HCT116 (cell line): ENCODE measurements at regions not wholly inside any gene's neighbourhood (a gene's known extent, or its start where the extent isn't known, plus 50 kb on each side); places are given as distances from the start of the nearest gene placed in this dataset.

ENCODE experiments used
- ATAC-seq: fragments of 200-7000 bp; cut with Tn5 transposase; 2 replicates; pipeline ENCODE4 v1.9.1; 2020; ENCODE audit warnings: mild to moderate bottlenecking, moderate library complexity
- BruUV-seq: library from RNA; stranded (reverse); fragments of 400-500 nt; replicated peaks from 2 replicates; lab custom pipeline; 2021; lab: Mats Ljungman, UMichigan
- CTCF ChIA-PET: fragments of 300-600 bp; sonication (Branson Sonifier 250); formaldehyde crosslinking; loops from one replicate; lab custom pipeline; 2021; ENCODE audit warnings: antibody characterized with exemption; lab: Charles Lee
- POLR2A ChIA-PET: fragments of 300-600, 350-600 bp; sonication (Branson Sonifier 250); formaldehyde crosslinking; loops from one replicate; lab custom pipeline; 2021; ENCODE audit warnings: antibody characterized with exemption; lab: Charles Lee
- RAD21 ChIA-PET, 2 experiments: fragments of 300-600 bp; sonication (Branson Sonifier 250); formaldehyde crosslinking; loops; one replicate each; lab custom pipeline; 2023; ENCODE audit warnings: low total read pairs in 2 of 2; ENCODE audit not compliant: uncharacterized antibody in 2 of 2, unreplicated experiment in 2 of 2, low non-redundant PET in 1 of 2; lab: Charles Lee
- DNase-seq: peaks from one replicate; pipeline ENCODE4 v3.0.0-alpha.2; 2010; ENCODE audit warnings: low read depth, low spot score
- H2AFZ ChIP-seq: fragments of 200-600 bp; shearing (Covaris generic), sonication (generic); 2 replicates; pipeline ENCODE4 v1.6.1; 2017; ENCODE audit warnings: low read depth, mixed run types, mixed read lengths, antibody characterized with exemption, low read length; ENCODE audit not compliant: poor library complexity, severe bottlenecking
- H3K27ac ChIP-seq: 2 replicates; pipeline ENCODE4 v1.5.1; 2012; ENCODE audit warnings: low read depth, low read length
- H3K27me3 ChIP-seq: fragments of 200-600 bp; sonication (generic); 2 replicates; pipeline ENCODE4 v1.6.1; 2016; ENCODE audit warnings: mixed run types, low read length, mixed read lengths; ENCODE audit not compliant: insufficient read depth
- H3K36me3 ChIP-seq, 2 experiments: fragments of 200-500 bp in 1 of 2; fragments of 200-600 bp in 1 of 2; sonication (Bioruptor generic) in 1 of 2; sonication (generic) in 1 of 2; 2 replicates each; pipeline versions ENCODE4 v1.5.1 to v1.6.1; 2014 to 2016; ENCODE audit warnings: low read length in 2 of 2, inconsistent platforms in 1 of 2, mixed read lengths in 1 of 2, mixed run types in 1 of 2; ENCODE audit not compliant: insufficient read depth in 2 of 2, control insufficient read depth in 1 of 2
- H3K4me1 ChIP-seq, 2 experiments: fragments of 200-600 bp in 1 of 2; sonication (generic) in 1 of 2; 2 replicates each; pipeline versions ENCODE4 v1.5.1 to v1.6.1; 2012 to 2017; ENCODE audit warnings: low read length in 2 of 2, inconsistent platforms in 1 of 2, mild to moderate bottlenecking in 1 of 2, mixed read lengths in 1 of 2, mixed run types in 1 of 2, moderate library complexity in 1 of 2; ENCODE audit not compliant: insufficient read depth in 2 of 2, control insufficient read depth in 1 of 2
- H3K4me2 ChIP-seq: fragments of 200-600 bp; sonication (generic); 2 replicates; pipeline ENCODE4 v1.6.1; 2017; ENCODE audit warnings: mixed run types, low read length, mixed read lengths
- H3K4me3 ChIP-seq, 2 experiments: fragments of 200-600 bp in 1 of 2; sonication (generic) in 1 of 2; replicated peaks in 1 of 2; 2 replicates each; pipeline ENCODE4 v1.5.1; 2011 to 2016; ENCODE audit warnings: low read length in 2 of 2, control low read depth in 1 of 2, low read depth in 1 of 2, mild to moderate bottlenecking in 1 of 2, mixed read lengths in 1 of 2, mixed run types in 1 of 2
- H3K79me2 ChIP-seq: fragments of 200-600 bp; sonication (generic); 2 replicates; pipeline ENCODE4 v1.6.1; 2017; ENCODE audit warnings: mild to moderate bottlenecking, mixed run types, low read length, moderate library complexity, mixed read lengths; ENCODE audit not compliant: insufficient read depth
- H3K9ac ChIP-seq: fragments of 200-600 bp; sonication (generic); 2 replicates; pipeline ENCODE4 v1.6.1; 2016; ENCODE audit warnings: low read length, mixed read lengths
- H3K9me2 ChIP-seq: fragments of 200-600 bp; sonication (generic), shearing (Covaris generic); 2 replicates; pipeline ENCODE4 v1.6.1; 2017; ENCODE audit warnings: mixed run types, mild to moderate bottlenecking, moderate library complexity; ENCODE audit not compliant: insufficient read depth
- H3K9me3 ChIP-seq, 2 experiments: fragments of 200-500 bp in 1 of 2; fragments of 200-600 bp in 1 of 2; sonication (Bioruptor generic) in 1 of 2; sonication (generic) in 1 of 2; 2 replicates each; pipeline ENCODE4 v1.6.1; 2014 to 2017; ENCODE audit warnings: low read length in 2 of 2, mixed read lengths in 2 of 2, inconsistent platforms in 1 of 2, low read depth in 1 of 2, mild to moderate bottlenecking in 1 of 2, mixed run types in 1 of 2, moderate library complexity in 1 of 2; ENCODE audit not compliant: control insufficient read depth in 1 of 2, insufficient read depth in 1 of 2
- H4K20me1 ChIP-seq: fragments of 200-600 bp; sonication (generic), shearing (Covaris generic); 2 replicates; pipeline ENCODE4 v1.6.1; 2017; ENCODE audit warnings: mixed run types, mild to moderate bottlenecking, moderate library complexity; ENCODE audit not compliant: insufficient read depth
- CTCF ChIP-seq, 3 experiments: fragments of 200-600 bp in 1 of 3; sonication (generic) in 1 of 3; IDR thresholded peaks in 2 of 3; conservative IDR thresholded peaks in 1 of 3; 2 replicates each; pipeline ENCODE4 v1.5.1; 2012 to 2017; ENCODE audit warnings: low read depth in 2 of 3, low read length in 2 of 3, antibody characterized with exemption in 1 of 3, borderline replicate concordance in 1 of 3, control low read depth in 1 of 3, mild to moderate bottlenecking in 1 of 3, mixed read lengths in 1 of 3, mixed run types in 1 of 3, moderate library complexity in 1 of 3; ENCODE audit not compliant: insufficient read depth in 1 of 3
- ELF1 ChIP-seq: IDR thresholded peaks from 2 replicates; pipeline ENCODE4 v1.6.1; 2012; ENCODE audit warnings: low read depth, borderline replicate concordance
- EZH2 ChIP-seq: fragments of 200-600 bp; sonication (generic); IDR thresholded peaks from 2 replicates; pipeline ENCODE4 v1.6.1; 2017; ENCODE audit warnings: antibody characterized with exemption, mixed run types
- POLR2A ChIP-seq: IDR thresholded peaks from 2 replicates; pipeline ENCODE4 v1.7.0; 2011; ENCODE audit warnings: borderline replicate concordance; ENCODE audit not compliant: insufficient read depth, insufficient read length; ENCODE audit errors: extremely low read depth
- RAD21 ChIP-seq: IDR thresholded peaks from 2 replicates; pipeline ENCODE4 v1.6.1; 2012; ENCODE audit warnings: low read depth, mild to moderate bottlenecking
- ZNF274 ChIP-seq: fragments of 200-500 bp; sonication (Bioruptor generic); IDR thresholded peaks from 2 replicates; pipeline ENCODE4 v1.6.1; 2014; ENCODE audit warnings: mild to moderate bottlenecking, low read depth, low read length, inconsistent platforms
- intact Hi-C: fragments of 100-400 bp; cut with micrococcal nuclease; formaldehyde crosslinking; loops from 2 replicates; pipeline ENCODE4 v1.10.0; 2022
- TF ChIP-seq, protein P1 (sequence below): IDR thresholded peaks from 2 replicates; pipeline ENCODE4 v1.6.1; 2012; ENCODE audit warnings: low read depth
- TF ChIP-seq, protein P2 (sequence below): IDR thresholded peaks from 2 replicates; pipeline ENCODE4 v1.6.1; 2012

GRCh38 chr7:1359681-1360485 is 99.4 kb downstream of the MICALL2 start:
- POLR2A ChIA-PET, result no interaction called here
- TF ChIP-seq ELF1, result no peak

GRCh38 chr7:1360521-1360971 is 98.7 kb downstream of the MICALL2 start:
- ATAC-seq (no peak), DNase-seq (no peak)
- Histone ChIP-seq H4K20me1 (no peaks in the 10 kb centered on the region), H3K27me3 (no peaks in the 10 kb centered on the region), H3K79me2 (no peaks in the 10 kb centered on the region), H2AFZ (no peak overlapping the region), H3K9ac (no peak overlapping the region), H3K4me2 (no peak overlapping the region), H3K4me3 (no peak overlapping the region), H3K4me1 (peaks cover 5 to 12% of the 10 kb centered on the region in 2 experiments; a peak in 3 of 4 replicates), H3K36me3 (no peaks in the 10 kb centered on the region), H3K9me3 (peaks cover 0 to under 1% of the 10 kb centered on the region in 2 experiments; a peak in 1 of 4 replicates), H3K27ac (no peak overlapping the region), H3K9me2 (no peaks in the 10 kb centered on the region)
- TF ChIP-seq, protein P1, sequence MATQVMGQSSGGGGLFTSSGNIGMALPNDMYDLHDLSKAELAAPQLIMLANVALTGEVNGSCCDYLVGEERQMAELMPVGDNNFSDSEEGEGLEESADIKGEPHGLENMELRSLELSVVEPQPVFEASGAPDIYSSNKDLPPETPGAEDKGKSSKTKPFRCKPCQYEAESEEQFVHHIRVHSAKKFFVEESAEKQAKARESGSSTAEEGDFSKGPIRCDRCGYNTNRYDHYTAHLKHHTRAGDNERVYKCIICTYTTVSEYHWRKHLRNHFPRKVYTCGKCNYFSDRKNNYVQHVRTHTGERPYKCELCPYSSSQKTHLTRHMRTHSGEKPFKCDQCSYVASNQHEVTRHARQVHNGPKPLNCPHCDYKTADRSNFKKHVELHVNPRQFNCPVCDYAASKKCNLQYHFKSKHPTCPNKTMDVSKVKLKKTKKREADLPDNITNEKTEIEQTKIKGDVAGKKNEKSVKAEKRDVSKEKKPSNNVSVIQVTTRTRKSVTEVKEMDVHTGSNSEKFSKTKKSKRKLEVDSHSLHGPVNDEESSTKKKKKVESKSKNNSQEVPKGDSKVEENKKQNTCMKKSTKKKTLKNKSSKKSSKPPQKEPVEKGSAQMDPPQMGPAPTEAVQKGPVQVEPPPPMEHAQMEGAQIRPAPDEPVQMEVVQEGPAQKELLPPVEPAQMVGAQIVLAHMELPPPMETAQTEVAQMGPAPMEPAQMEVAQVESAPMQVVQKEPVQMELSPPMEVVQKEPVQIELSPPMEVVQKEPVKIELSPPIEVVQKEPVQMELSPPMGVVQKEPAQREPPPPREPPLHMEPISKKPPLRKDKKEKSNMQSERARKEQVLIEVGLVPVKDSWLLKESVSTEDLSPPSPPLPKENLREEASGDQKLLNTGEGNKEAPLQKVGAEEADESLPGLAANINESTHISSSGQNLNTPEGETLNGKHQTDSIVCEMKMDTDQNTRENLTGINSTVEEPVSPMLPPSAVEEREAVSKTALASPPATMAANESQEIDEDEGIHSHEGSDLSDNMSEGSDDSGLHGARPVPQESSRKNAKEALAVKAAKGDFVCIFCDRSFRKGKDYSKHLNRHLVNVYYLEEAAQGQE, result no peak
- no peak for TF ChIP-seq RAD21
- no peak for TF ChIP-seq ZNF274
- TF ChIP-seq POLR2A, result no peak
- TF ChIP-seq, protein P2, sequence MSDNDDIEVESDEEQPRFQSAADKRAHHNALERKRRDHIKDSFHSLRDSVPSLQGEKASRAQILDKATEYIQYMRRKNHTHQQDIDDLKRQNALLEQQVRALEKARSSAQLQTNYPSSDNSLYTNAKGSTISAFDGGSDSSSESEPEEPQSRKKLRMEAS, result no peak
- TF ChIP-seq ELF1, result no peak
- TF ChIP-seq EZH2, result no peak
- TF ChIP-seq CTCF (IDR thresholded peaks at IDR 0.05 in 2 of 3, conservative IDR thresholded peaks at IDR 0.05 in 1 of 3; ENCODE audit: borderline replicate concordance in 1 of 3, insufficient read depth in 1 of 3, low read depth in 2 of 3, low read length in 2 of 3), result no peak
- POLR2A ChIA-PET, result no interaction called here
- RAD21 ChIA-PET, result no interaction called here
- BruUV-seq, result no TSS peak
- CTCF ChIA-PET, result no interaction called here
- intact Hi-C loops, result no loop called here

More at GRCh38 chr7:1359681-1360485, 99.4 kb downstream of the MICALL2 start:
- H3K79me2 ChIP-seq, result no peaks in the 10 kb centered on the region
- H2AFZ ChIP-seq, result no peak overlapping the region
- H3K9me2 ChIP-seq, result no peaks in the 10 kb centered on the region
- no TSS peak for BruUV-seq
- RAD21 ChIA-PET, result no interaction called here
- H4K20me1 ChIP-seq, result no peaks in the 10 kb centered on the region
- no peaks in the 10 kb centered on the region for H3K27me3 ChIP-seq
- no peak overlapping the region for H3K4me2 ChIP-seq
- H3K27ac ChIP-seq, result no peak overlapping the region
- H3K9me3 ChIP-seq, result no peaks in the 10 kb centered on the region
- peaks cover 8 to 15% of the 10 kb centered on the region in 2 experiments; a peak in 3 of 4 replicates for H3K4me1 ChIP-seq
- no peaks in the 10 kb centered on the region for H3K36me3 ChIP-seq
- ATAC-seq, result no peak
- no peak for DNase-seq
- H3K9ac ChIP-seq, result no peak overlapping the region
- no peak overlapping the region for H3K4me3 ChIP-seq
- intact Hi-C loops, result no loop called here
- CTCF ChIA-PET, result no interaction called here
